AG04449 (cell line): ENCODE measurements at regions not wholly inside any gene's neighbourhood (a gene's known extent, or its start where the extent isn't known, plus 50 kb on each side); places are given as distances from the start of the nearest gene placed in this dataset.

ENCODE experiments used
- CTCF ChIA-PET: fragments of 350-600 bp; formaldehyde crosslinking; extraction: SDS; loops from one replicate; lab custom pipeline; 2021; ENCODE audit warnings: antibody characterized with exemption; lab: Yijun Ruan, JAX
- POLR2A ChIA-PET: fragments of 400-600, 350-600 bp; formaldehyde crosslinking; extraction: SDS; loops from one replicate; lab custom pipeline; 2020; ENCODE audit warnings: antibody characterized with exemption, inconsistent platforms; lab: Yijun Ruan, JAX
- DNase-seq: peaks from one replicate; pipeline ENCODE4 v3.0.0-alpha.2; 2010; ENCODE audit warnings: low read depth, low spot score
- H3K4me3 ChIP-seq: 2 replicates; pipeline ENCODE4 v1.5.1; 2011; ENCODE audit warnings: low read depth, mild to moderate bottlenecking, control low read depth, low read length
- CTCF ChIP-seq: IDR thresholded peaks from one replicate; pipeline ENCODE4 v1.5.1; 2011; ENCODE audit warnings: mild to moderate bottlenecking, moderate library complexity, low read length, control low read depth, inconsistent platforms; ENCODE audit not compliant: insufficient read depth; ENCODE audit errors: missing control alignments

DNA sequence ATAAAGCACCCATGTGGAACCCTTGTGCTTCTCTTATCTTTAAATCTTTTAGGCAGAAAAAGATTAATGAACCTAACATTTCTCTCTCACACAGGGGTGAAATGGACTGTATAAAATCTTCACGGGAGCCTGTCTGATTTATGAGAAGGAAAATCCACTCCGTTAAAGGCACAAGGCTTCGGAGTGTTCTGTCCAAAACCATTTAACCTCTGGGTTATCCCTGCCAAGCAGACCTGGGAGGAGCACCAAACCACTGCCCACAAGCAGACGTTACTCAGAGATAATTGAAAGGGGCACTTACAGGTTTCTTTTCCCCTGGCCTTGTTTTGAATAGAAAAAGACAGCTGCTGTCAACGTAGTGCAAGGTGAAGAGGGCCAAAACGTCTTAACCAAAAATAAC is 184.4 kb upstream of the DOK6 start:
- DNase-seq = no peak
- ChIA-PET POLR2A (no interaction called here), CTCF (no interaction called here)
- no peak overlapping the region for H3K4me3 ChIP-seq
- no peak for TF ChIP-seq CTCF

DNA sequence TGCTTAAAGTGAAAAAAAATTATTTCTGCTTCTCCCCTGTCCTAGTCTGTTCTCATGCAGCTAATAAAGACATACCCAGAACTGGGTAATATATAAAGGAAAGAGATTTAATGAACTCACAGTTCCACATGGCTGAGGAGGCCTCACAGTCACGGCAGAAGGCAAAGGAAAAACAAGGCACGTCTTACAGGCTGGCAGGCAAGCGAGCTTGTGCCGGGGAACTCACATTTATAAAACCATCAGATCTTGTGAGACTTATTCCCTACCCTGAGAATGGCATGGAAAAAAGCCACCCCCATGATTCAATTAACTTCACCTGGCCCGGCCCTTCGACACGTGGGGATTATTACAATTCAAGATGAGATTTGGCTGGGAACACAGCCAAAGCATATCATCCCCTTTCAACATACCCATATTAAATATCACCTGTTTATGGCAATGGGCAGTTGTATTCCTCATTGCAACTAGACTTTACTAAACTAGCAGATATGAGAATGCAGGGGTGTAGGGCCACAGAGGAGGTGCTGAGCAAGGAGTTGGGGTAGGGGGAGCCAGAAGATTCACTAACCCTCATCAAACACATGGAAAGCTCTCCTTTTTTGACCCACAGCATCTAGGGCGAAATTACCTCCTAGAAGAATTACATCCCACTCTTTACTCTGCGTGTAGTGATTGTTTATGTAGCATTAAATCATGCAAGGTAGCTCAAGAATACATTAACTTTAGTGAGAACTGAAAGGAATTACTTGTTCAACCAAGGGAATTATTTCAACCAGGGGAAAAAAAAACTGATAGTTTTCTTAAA is 183.3 kb upstream of the DOK6 start:
- ChIA-PET POLR2A (no interaction called here), CTCF (no interaction called here)
- no peak overlapping the region for H3K4me3 ChIP-seq
- no peak for TF ChIP-seq CTCF
- no peak for DNase-seq

DNA sequence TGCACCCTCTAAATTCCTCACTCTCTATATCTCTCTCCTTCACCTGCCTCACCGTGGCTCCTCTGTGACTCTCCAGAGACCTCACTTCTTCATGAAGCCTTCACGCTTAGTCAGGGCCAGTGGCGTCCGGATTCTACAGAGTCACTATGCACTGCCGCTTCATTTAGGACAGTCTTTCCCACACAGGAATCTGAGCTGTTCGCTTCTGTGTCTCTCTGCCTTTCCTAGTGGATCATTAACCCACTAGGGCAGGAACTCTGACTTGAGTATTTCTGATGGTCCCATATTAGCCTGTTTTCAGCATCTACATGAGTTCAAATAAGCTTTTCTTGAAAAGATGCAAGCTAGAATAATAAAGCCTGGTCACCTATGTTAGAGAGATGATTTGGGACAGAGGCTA is 180.2 kb upstream of the DOK6 start:
- no peak for TF ChIP-seq CTCF
- DNase-seq = no peak
- H3K4me3 ChIP-seq = no peak overlapping the region
- ChIA-PET POLR2A (no interaction called here), CTCF (no interaction called here)

DNA sequence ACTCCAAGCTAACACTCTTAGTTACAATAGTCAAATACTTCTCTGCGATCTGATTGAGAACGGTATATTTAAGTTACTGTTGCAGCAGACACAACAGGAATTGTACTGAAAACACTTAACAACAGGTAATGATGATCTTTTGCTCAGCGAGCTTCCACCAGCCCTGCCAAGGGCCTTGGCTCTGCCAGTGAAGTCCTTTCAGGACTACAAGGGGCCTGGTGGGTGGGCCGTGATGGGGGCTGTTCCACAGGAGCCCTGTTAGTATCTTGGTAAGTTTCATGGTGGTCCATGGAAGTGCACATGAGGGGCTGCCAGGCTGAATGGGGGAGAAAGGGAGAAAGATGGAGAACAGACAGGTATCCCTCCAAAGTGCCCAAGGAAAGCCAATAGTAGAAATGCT is 178.6 kb upstream of the DOK6 start:
- TF ChIP-seq CTCF = no peak
- ChIA-PET CTCF (no interaction called here), POLR2A (no interaction called here)
- no peak overlapping the region for H3K4me3 ChIP-seq
- no peak for DNase-seq

GRCh38 chr18:69226971-69227370 is 173.7 kb upstream of the DOK6 start:
- ChIA-PET CTCF (no interaction called here), POLR2A (no interaction called here)
- no peak overlapping the region for H3K4me3 ChIP-seq
- no peak for TF ChIP-seq CTCF
- no peak for DNase-seq

- H3K4me3 ChIP-seq = no peak overlapping the region
- POLR2A ChIA-PET = no interaction called here
- no peak for DNase-seq
- CTCF ChIA-PET = no interaction called here
- no peak for TF ChIP-seq CTCF
Observed at GRCh38 chr18:69230204-69230603, 170.5 kb upstream of the DOK6 start.
